DMS 273 (cell line): ENCODE measurements at regions not wholly inside any gene's neighbourhood (a gene's known extent, or its start where the extent isn't known, plus 50 kb on each side); places are given as distances from the start of the nearest gene placed in this dataset.
A peak's percentile ranks its signal among the peaks of the same experiment; 100 is the strongest.
"Not testable (repeated sequence)": the region's sequence is repeated elsewhere in the genome, so short reads cannot be mapped to it uniquely, and the experiment has no call there.

Source experiments
- DNase-seq: peaks from one replicate; lab custom pipeline; 2025; ENCODE audit not compliant: unreplicated experiment; lab: John Stamatoyannopoulos, UW

DNA sequence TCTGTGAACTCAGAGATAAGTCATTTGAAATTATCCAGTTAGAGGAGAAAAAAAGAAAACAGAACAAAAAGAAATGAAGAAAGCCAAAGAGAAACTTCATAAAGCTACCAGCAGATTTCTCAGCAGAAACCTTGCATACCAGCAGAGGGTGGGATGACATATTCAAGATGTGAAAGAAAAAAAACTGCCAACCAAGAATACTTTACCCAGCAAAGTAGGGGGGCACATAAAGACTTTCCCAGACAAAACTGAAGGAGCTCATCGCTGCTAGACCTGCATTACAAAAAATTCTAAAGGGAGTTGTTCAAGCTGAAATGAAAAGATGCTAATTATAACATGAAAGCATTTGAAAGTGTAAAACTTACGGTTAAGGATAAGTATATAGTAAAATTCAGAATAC, 246.3 kb downstream of the FNDC1 start:
- DNase-seq, result no peak

- DNase-seq, result no peak
These were observed 245.5 kb downstream of the FNDC1 start for GRCh38 chr6:159414711-159415110.

DNA sequence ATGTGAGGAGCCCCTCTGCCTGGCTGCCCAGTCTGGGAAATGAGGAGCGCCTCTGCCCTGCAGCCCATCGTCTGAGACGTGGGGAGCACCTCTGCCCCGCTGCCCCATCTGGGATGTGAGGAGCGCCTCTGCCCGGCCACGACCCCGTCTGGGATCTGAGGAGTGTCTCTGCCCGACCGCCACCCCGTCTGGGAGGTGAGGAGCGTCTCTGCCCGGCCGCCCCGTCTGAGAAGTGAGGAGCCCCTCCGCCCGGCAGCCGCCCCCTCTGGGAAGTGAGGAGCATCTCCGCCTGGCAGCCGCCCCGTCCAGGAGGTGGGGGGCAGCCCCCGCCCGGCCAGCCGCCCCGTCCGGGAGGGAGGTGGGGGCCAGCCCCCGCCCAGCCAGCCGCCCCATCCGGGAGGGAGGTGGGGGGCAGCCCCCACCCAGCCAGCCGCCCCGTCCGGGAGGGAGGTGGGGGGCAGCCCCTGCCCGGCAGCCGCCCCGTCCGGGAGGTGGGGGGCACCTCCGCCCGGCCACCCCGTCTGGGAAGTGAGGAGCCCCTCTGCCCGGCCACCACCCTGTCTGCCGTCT, 238.1 kb downstream of the FNDC1 start:
- DNase-seq, result not testable (repeated sequence)

DNA sequence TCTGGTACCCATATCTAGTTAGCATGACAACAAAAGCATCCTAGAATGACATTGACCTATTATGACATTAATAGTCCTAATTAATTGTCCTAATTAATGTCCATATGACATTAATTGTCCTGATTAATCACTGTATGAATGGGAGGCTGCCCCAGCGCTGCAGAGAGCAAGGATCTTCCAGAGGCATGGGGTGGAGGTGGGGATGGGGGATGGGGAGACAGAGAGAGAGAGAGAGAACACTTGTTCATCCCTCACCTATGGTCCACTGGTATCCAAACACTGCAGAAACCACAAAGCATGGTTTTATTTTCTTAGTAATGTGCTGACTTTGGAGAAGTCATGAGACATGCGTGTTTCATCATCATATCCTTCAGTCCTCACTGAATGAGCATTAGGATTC, 235.1 kb downstream of the FNDC1 start:
- DNase-seq, result no peak

- no peak for DNase-seq
These were observed 231.6 kb downstream of the FNDC1 start for GRCh38 chr6:159400826-159401225.

DNA sequence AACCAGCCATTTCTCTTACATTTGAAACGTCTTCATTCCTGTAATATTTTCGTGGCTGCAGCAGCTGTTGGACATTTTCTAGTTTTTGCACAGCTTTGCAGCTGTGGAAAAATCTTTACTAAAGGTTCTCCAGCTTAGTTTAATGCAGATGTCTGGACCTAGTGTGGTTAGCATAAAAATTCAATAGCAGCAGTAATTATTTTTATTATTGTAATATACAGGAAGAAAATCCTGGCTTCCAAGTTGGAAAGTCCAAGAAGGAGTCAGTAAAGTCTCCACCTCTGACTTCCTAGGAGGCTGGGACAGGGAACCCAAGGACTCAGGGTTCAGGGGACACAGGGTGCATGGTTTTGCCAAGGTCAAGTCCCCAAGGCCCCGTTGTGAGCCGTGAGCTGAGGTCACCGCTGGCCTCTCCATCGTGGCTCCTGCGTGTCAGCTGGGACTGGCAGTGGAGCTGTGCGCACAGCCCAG, 230.6 kb downstream of the FNDC1 start:
- no peak for DNase-seq

DNA sequence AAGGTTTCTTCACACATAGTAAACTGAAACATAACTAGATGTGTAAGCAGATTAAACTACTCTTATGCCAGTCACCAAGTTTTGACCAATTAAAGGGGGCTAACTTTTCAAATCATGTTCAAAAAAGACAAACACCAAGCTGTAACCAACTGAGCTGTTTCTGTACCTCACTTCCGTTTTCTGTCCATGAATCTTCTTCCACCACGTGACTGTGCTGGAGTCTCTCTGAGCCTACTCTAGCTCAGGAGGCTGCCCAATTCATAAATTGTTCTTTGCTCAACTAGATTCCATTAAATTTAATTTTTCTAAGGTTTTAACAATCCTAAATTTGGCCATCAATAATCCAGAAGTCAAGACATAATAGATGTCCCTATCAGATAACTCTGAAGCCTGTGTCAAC, 229.4 kb downstream of the FNDC1 start:
- no peak for DNase-seq

GRCh38 chr6:159397753-159398152, 228.6 kb downstream of the FNDC1 start:
- no peak for DNase-seq

DNA sequence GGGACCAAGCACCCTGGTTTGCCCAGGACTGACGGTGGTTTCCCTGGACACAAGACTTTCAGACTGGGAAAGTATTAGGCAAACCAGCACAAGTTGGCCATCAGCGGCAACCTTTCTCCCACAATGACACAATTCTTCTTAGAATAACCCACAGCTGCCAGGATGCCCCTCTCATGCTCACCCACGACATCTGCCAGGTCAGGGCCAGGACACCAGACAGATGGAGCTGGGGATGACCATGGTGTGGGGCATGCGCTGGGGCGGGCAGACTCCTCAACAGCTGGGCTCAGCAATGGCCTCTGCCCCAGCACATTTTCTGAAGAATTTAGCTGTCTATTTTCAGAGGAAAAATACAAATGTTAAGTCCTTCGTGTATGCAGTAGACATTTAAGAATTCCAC, 226.4 kb downstream of the FNDC1 start:
- DNase-seq, result peak; percentile 4

GRCh38 chr6:159392695-159393094, 223.5 kb downstream of the FNDC1 start:
- not testable (repeated sequence) for DNase-seq

- DNase-seq, result no peak
These were observed 221.2 kb downstream of the FNDC1 start for GRCh38 chr6:159390381-159390780.

GRCh38 chr6:159389695-159390094, 220.5 kb downstream of the FNDC1 start:
- no peak for DNase-seq

DNA sequence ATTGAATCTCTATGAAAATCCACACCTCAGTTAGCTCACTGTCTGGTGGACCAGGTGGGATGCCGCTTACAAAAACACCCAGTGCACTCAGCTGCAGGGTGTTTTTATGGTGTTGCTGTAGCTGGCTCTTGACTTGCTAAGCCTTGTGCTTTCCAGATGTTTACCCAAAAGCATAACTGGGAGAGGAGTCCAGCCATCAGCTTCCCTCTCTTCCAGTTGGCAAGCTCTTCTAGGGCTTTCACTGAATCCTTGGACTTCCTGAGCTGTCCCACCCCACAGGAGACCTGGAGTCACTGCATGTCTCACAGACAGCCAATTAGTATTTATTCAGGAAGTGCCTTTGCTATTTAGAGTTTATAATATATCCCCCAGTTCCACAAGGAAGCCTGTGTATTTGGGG, 210.9 kb downstream of the FNDC1 start:
- DNase-seq, result no peak

- DNase-seq, result no peak
These were observed 209.5 kb downstream of the FNDC1 start for GRCh38 chr6:159378411-159379328.

DNA sequence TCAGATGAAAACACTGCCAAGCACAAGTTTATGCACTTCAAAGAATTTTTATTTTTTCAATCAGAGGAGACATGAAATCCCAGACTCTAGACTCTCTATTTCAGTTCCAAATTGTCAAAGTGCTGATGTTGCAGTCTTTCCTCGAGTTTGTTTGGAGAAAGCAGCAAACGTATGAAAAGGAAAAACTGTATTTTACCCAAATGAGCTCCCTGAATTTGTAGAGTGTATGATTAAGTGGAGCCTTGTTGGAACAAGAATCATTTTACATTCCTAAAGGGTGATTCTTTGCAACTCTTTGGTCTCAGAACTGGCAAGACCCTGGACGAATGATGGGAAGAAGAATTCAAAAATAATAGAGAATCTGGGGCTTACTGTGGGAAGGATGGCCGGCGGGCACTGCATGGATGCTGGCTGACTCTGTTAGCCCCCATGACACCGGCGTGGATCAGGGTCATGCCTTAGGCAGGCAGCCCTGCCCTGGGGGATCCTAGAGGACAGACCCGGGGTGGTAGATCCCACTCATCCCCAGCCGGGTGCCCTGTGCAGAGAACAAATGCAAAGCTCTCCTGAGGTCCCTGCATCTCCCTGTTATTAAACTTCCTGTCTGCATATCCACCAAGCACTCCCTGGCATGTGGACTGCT, 207.4 kb downstream of the FNDC1 start:
- no peak for DNase-seq

DNA sequence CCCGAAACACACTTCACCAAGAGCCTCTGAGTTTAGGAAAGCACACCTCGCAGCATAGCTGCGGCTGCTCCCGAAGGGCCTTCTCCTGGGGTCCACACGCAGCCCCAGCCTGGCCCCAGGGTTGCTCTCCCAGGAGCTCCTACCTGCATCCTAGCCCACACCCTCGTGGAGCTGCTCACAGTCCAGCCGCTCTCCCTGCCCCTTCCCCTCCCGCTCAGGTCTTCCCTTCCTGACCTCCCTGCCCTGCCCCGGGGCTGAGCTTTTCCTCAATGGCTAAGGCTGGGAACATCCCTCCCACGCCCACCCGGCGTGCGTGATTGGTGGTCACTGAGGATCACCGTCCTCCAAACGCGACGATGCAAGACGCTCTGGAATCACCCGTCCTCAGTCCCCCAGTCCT, 205.8 kb downstream of the FNDC1 start:
- no peak for DNase-seq

DNA sequence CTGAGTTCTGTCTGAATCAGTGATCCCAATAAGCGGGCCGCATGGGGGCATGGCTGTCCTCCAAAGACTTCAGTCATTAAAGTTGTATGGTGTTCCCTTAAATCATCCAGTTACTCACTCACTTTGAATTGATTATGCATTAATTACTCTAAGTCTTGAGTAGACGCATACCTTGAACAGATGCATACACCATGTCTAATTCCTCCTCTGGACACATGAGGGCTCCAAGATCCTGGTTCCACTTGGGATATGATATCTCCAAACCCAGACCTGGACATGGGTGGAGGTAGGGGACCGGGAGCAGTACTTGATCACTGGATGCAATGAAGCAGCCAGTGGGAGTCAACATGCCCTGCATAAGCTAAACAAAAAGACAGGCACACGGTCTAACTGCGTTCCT, 204.5 kb downstream of the FNDC1 start:
- no peak for DNase-seq

GRCh38 chr6:159372333-159372732, 203.1 kb downstream of the FNDC1 start:
- DNase-seq, result no peak

DNA sequence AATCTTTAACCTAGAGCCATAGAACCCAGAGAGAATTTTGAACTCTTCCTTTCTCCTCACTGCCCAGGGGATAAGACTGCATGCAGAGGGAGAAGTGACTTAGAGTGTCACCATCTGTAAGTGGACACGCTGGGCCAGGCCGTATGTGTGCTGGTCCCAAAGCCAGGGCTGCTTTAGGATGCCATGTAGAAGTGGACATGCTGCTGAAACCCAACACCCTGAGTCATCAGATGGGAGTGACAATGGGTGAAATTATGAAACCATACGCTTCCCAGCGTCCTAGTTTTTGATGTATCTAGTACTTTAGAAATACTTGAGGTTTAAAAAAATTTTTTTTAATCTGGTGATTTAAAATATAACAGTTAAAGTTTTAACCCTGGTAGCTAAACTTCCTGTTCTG, 191.1 kb downstream of the FNDC1 start:
- DNase-seq, result peak; percentile 4

- DNase-seq, result no peak
These were observed 190.5 kb downstream of the FNDC1 start for GRCh38 chr6:159359581-159360297.

- DNase-seq, result no peak
These were observed 189.4 kb downstream of the FNDC1 start for GRCh38 chr6:159358562-159358961.
